GM19324 (cell line): ENCODE measurements at regions not wholly inside any gene's neighbourhood (a gene's known extent, or its start where the extent isn't known, plus 50 kb on each side); places are given as distances from the start of the nearest gene placed in this dataset.

ENCODE experiments used
- ATAC-seq: cut with Tn5 transposase; IDR thresholded peaks from one replicate; pipeline ENCODE4 v1.9.1; 2021; ENCODE audit warnings: mild to moderate bottlenecking, moderate library complexity; ENCODE audit not compliant: unreplicated experiment, low FRiP score

- no peak for ATAC-seq
These were observed 81.4 kb upstream of the EEA1 start for GRCh38 chr12:93010461-93010860.

- no peak for ATAC-seq
These were observed 82.0 kb upstream of the EEA1 start for GRCh38 chr12:93011100-93011499.

DNA sequence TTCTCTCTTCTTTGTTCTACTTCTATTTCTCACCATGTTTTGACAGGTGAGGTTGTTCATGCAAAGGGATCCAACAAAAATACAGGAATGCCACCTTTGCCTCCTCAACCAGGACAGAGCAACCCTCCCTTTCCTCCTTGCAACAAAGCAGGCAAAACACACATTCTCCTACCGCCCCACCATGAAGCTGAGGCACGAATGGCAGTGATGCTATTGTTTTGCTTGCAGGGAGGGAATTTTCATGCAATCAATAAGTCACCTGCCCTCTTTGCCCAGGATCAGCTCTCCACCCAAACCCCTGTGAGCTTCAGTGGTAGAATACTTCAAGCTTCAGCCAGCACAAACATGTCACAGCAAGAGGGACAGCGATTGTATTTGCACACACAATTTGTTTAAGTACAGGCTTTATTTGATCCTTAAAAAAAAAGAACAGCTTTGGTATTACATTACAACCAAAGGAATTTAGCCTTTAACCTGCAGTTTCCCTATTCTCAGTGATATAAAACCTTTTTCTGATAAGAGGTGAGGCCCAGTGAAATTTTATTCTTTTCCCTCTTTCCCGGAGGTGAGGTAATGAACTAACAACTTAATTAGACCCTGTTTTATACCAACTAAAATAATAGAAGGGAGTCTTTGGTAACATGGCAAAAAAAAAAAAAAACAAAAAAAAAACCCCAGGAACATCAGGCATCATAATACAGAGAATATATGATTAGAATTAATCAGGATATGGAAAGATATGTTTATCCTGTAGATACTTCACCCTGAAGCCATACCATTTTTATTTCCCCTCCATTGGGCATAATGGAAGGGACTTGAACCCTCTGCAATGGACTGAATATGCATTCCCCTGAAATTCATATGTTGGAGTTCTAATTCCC lies 87.0 kb upstream of the EEA1 start:
- no peak for ATAC-seq

GRCh38 chr12:93016752-93017350 lies 87.8 kb upstream of the EEA1 start:
- ATAC-seq: no peak

DNA sequence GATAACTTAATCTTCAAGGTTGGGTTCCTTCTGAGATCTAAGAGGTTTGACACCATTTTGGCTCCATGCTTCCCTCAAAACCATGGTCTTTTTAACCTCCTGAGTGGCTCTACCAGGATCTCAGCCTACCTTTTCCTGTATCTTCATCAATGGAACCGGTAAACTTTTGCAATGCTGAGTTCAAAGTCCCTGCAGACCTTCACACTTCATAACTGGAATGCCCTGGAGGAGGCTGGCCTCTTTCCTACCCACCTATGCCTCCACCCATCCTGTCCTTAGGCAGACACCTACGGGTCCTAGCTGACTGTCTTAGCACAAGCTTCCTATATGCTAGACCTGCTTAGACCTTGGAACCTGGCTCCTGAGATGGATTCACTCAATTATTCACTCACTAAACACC lies 89.5 kb upstream of the EEA1 start:
- no peak for ATAC-seq

DNA sequence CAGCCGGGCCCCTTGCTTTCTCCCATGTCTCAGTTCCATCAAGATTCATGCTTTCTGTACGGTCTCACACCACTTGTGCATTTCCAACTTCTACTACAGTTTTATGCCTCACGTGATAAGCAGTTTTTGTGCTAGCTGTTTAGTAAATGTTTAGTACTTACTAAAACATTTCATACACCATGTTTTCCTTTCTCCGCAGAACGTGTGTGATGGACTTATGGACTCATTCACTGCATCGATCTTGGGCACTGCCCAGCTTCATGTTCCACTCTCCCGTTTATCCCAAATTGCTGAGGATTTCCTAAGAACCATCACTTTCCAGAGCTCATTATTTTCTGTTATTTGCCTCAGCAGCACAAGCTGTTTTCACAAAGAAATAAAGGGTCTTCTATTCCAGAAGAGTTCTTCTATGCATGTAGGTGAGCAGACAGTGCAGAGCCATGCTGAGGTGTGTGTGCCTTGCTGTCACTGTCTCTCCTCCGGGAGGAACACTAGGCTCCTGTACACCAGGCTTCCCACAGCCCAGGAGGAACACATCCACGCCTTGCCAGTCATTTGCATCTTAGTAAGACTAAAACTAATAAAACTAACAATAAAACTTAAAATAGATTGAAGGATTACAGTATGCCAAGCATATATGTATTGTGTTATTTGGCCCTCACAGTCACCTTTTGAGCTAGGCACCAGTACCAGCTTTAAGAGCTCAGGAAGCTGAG lies 90.3 kb upstream of the EEA1 start:
- no peak for ATAC-seq

DNA sequence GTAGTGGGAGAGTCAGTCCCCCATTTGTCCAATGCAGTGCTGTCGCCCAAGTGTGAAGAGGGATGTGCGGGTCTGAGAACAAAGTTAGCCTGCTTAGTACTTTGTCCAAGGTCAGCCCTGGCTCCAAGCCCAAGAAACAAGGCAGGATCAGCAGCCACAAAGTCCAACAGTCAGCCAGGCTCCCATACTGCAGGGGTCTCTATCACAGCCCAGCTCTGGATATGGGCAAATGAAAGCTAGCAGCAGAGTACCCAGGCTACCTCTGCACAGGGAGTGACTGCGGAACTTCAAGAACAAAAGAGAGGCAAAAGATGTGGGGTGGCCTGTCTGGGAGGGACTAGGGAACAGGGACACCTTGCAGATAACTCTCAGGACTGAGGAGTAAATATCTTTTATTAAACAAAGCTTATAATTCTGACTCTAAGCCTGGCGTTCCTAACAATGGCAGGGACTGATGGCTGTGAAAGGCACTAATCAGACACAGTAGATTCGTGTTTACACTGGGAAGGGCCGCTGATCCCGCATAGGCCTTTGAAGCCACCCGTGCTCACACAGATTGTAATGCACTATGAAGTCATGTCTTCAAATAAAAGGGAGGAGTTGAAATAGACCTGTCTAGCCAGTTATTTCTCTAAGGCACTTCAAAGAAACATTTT lies 91.0 kb upstream of the EEA1 start:
- no peak for ATAC-seq

DNA sequence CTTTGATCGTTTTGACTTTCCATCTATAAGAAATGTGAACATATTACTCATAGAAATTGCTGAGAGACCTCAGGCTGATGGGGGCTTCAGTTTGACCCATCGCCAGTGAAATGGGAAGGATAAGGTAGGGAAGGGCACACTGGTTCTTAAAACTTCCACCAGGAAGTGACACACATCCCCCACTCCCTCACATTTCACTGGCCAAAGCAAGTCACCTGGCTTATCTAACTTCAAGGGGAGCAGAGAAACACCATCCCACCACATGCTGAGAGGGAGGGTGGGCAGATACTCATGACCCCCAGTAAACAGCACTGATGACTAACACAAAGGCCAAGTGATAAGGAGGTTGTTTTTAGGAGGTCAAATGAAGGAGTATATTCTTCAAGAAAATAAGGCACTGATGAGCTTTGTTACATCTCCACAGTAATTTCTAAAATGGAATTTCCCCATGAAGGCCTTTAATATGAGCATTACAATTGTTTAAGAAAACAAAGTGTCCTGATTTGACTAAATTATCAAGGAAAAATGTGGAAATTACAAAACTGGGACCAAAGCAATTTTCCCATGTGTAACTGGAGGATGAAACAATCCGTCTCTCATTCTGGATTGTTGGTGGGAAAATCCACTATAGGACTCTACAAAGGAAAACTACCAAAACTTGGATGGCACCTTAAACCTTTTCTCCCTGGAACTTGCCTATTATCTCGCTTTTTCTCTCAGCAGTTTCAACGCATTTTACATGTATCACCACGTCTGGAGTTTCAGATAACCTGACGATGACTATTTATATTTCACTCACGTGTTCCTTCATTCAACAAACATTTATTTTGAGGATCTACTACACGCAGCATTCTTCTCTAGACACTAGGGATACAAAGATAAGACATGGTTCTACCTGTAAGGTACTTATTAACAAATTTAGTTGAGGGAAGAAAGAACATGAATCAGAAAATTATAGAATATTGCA lies 91.8 kb upstream of the EEA1 start:
- ATAC-seq: no peak

DNA sequence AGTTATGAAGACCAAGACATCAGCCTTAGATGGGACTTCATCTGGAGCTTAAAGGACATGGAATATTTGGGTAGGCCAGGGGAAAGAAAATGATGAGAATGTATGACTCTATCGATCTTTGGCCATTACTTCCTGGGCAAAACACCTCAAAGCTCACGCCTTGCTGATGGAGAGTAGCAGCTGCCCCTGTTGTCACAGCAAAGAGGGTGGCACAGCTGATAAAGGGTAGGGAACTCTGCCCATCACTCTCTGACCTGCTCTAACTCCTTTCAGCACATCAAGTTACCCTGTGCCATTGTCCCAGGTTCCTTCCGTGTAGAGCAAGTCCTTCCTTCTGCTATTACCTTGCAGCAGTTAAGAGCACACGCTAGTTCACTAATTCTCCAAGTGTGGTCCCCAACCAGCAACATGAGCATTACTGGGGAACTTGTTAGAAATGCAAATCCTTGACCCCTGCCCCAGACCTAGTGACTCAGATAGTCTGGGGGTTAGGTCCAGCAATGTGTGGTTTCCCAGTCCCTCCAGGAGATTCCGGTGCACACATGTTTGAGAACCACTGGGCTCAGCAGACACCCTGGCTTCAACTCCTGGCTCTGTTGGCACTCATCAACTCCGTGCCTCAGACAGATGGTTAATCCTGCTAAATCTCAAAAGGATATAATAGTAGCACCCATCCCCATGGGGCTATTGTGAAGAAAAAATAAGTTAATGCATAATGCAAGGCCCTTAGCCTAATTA lies 93.7 kb upstream of the EEA1 start:
- no peak for ATAC-seq

GRCh38 chr12:93025145-93026103 lies 96.3 kb upstream of the EEA1 start:
- ATAC-seq: no peak

DNA sequence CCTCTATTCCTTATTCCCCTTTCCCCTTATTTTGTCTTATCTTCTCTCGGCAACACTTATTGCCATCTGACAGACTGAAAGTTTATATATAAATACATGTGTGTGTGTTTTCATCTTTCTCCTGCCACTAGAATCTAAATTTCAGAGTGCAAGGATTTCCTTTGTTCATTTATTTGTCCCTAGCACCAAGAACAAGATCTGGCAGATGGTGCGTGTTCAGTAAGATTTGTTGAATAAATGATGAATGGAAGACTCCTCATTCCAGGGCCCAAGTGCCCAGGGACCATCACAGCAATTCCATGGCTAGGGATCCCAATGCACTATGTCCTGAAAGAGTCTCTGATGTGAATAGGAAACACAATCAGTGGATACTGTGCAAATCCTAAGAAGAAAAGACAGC lies 97.9 kb upstream of the EEA1 start:
- no peak for ATAC-seq

DNA sequence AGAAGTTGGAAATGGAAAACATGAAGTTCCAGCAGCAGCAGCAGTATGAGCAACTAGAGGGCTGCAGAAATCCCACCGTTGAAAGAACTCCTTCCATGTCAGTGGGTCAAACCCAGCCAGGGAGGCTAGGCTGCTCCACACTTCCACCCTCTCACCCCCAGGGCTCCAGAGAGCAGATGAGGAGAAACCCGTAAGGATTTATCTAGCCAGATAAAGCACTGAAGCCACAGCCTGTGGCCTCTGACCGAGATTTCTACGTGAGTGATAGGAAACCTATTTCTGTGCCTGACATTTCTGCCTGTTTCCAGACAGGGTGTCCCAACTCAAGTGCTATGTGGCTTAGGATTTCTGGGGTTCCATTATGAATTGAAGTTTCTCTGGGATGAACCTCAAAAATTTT lies 100.0 kb upstream of the EEA1 start:
- ATAC-seq: no peak

- no peak for ATAC-seq
These were observed 101.9 kb upstream of the EEA1 start for GRCh38 chr12:93031028-93031427.

DNA sequence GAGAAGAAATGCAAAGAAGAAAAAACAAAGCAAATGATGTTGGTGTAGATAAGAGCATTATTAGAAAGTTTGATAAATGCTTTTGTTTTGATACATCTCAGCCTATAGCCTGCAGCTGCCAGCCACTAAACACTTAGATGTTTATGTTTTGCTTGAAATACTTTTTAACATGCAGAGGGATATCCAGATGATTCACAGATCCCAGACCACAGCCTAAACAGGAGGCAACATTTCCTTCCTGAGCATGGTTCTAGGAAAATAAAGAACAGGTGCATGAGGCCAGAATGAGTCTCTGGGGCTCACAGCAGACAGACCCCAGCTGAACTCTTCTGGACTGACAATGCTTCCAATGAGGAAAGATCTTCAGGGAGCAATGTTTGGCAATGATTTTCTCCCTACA lies 103.7 kb upstream of the EEA1 start:
- ATAC-seq: no peak

DNA sequence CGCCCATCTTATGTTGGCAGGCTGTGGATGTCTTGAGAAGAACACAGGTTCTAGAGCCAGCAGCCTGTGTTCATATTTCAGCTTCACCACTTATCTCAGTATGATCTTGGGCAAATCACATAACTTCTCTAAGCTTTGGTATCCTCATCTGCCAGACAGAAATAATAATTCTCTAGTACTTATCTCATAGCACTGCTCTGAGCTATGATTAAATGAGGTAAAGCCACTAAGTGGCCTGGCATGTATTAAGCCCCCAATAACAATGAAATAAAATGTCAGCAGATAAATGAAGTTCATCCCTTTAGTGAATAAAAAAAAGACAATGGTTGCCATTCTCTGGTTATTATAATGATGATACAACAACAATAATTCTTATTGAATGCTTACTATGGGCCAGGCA lies 104.9 kb upstream of the EEA1 start:
- no peak for ATAC-seq

GRCh38 chr12:93039062-93039461 lies 110.0 kb upstream of the EEA1 start:
- no peak for ATAC-seq

DNA sequence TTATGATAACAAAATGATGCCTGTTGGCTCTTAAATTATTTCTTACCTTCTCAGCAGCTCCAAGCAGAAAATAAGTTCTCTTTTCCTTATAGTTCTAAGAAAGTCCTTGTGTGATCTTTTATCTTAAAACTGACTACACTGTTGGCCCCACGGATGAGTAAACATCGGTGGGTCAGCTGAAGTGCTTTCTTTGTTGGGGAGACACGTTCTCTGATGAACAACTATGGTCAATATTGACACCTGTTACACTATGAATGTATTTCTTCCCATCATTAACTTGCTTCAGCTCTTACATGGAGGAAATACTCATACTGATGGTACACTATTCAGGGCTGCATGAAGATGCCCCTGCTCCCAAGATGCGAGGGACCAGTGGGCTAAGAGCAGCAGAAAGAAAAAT lies 110.8 kb upstream of the EEA1 start:
- ATAC-seq: no peak

DNA sequence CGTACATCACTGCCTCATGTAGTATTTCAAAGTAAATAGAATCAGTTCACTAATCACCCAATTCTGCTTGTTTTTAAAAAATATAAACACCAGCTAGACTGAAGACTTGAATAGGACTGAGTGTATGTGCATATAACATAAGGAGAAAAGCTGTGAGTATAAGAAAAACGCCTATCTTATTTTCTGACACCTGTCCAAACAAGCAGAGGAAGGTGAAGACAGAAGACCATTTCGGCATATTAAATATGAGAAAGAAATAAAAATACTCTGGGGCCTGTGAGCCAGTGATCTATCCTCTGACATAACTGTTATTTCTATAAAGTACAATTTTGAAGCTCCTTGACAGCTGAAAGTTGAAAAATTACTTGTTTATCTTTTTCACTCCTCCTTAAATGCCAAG lies 111.3 kb upstream of the EEA1 start:
- no peak for ATAC-seq
